HUES6 (cell line): ENCODE measurements at regions not wholly inside any gene's neighbourhood (a gene's known extent, or its start where the extent isn't known, plus 50 kb on each side); places are given as distances from the start of the nearest gene placed in this dataset.

Source experiments
- H3K27ac ChIP-seq: 2 replicates; pipeline ENCODE4 v1.7.0; 2013; ENCODE audit warnings: low read depth, mild to moderate bottlenecking, low read length, inconsistent platforms
- H3K27me3 ChIP-seq: 2 replicates; pipeline ENCODE4 v1.6.1; 2013; ENCODE audit warnings: low read length; ENCODE audit not compliant: control insufficient read depth, insufficient read depth
- H3K36me3 ChIP-seq: 2 replicates; pipeline ENCODE4 v1.6.1; 2013; ENCODE audit warnings: low read length; ENCODE audit not compliant: control insufficient read depth, insufficient read depth
- H3K4me1 ChIP-seq: 2 replicates; pipeline ENCODE4 v1.6.1; 2013; ENCODE audit warnings: low read length; ENCODE audit not compliant: control insufficient read depth, insufficient read depth
- H3K4me3 ChIP-seq: 2 replicates; pipeline ENCODE4 v1.5.1; 2013; ENCODE audit warnings: low read depth, low read length
- H3K9ac ChIP-seq: one replicate; pipeline ENCODE4 v1.6.1; 2013; ENCODE audit warnings: mild to moderate bottlenecking, low read length
- H3K9me3 ChIP-seq: 2 replicates; pipeline ENCODE4 v1.6.1; 2013; ENCODE audit warnings: low read depth, low read length; ENCODE audit not compliant: control insufficient read depth, insufficient read depth

GRCh38 chr4:159038536-159038935 is 64.3 kb upstream of the RAPGEF2 start:
- H3K4me1 ChIP-seq = peaks cover 10% of the 10 kb centered on the region; the same call in 1 of the 2 replicates
- H3K9ac ChIP-seq = no peak overlapping the region
- H3K9me3 ChIP-seq = no peaks in the 10 kb centered on the region
- H3K36me3 ChIP-seq = no peaks in the 10 kb centered on the region
- H3K27me3 ChIP-seq = no peaks in the 10 kb centered on the region
- H3K27ac ChIP-seq = no peak overlapping the region
- H3K4me3 ChIP-seq = no peak overlapping the region

- Histone ChIP-seq H3K9ac (no peak overlapping the region), H3K4me1 (peaks cover 7% of the 10 kb centered on the region; the same call in 1 of the 2 replicates)
Measured at GRCh38 chr4:159041054-159042034, 61.5 kb upstream of the RAPGEF2 start.

GRCh38 chr4:159042097-159042605 is 60.7 kb upstream of the RAPGEF2 start:
- no peak overlapping the region for H3K27ac ChIP-seq
- no peak overlapping the region for H3K9ac ChIP-seq

More at GRCh38 chr4:159041054-159042034, 61.5 kb upstream of the RAPGEF2 start:
- Histone ChIP-seq H3K9me3 (no peaks in the 10 kb centered on the region), H3K27ac (no peak overlapping the region), H3K27me3 (no peaks in the 10 kb centered on the region), H3K4me3 (no peak overlapping the region), H3K36me3 (no peaks in the 10 kb centered on the region)

GRCh38 chr4:159042868-159043267 is 60.0 kb upstream of the RAPGEF2 start:
- H3K9ac ChIP-seq = no peak overlapping the region

More at GRCh38 chr4:159042097-159042605, 60.7 kb upstream of the RAPGEF2 start:
- no peak overlapping the region for H3K4me3 ChIP-seq
- H3K27me3 ChIP-seq = no peaks in the 10 kb centered on the region
- H3K4me1 ChIP-seq = peaks cover under 1% of the 10 kb centered on the region; the same call in 1 of the 2 replicates
- H3K9me3 ChIP-seq = no peaks in the 10 kb centered on the region
- no peaks in the 10 kb centered on the region for H3K36me3 ChIP-seq

GRCh38 chr4:159043861-159044260 is 59.0 kb upstream of the RAPGEF2 start:
- Histone ChIP-seq H3K4me1 (peaks cover 9% of the 10 kb centered on the region), H3K4me3 (no peak overlapping the region), H3K36me3 (no peaks in the 10 kb centered on the region), H3K9ac (no peak overlapping the region), H3K27me3 (no peaks in the 10 kb centered on the region), H3K27ac (no peak overlapping the region), H3K9me3 (no peaks in the 10 kb centered on the region)

More at GRCh38 chr4:159042868-159043267, 60.0 kb upstream of the RAPGEF2 start:
- Histone ChIP-seq H3K36me3 (no peaks in the 10 kb centered on the region), H3K4me3 (no peak overlapping the region), H3K9me3 (no peaks in the 10 kb centered on the region), H3K27ac (no peak overlapping the region), H3K4me1 (peaks cover 3% of the 10 kb centered on the region; the same call in 1 of the 2 replicates), H3K27me3 (no peaks in the 10 kb centered on the region)

GRCh38 chr4:159045321-159045720 is 57.6 kb upstream of the RAPGEF2 start:
- H3K9ac ChIP-seq = no peak overlapping the region
- peaks cover 9% of the 10 kb centered on the region for H3K4me1 ChIP-seq
- H3K36me3 ChIP-seq = no peaks in the 10 kb centered on the region
- no peak overlapping the region for H3K27ac ChIP-seq
- H3K4me3 ChIP-seq = no peak overlapping the region
- H3K27me3 ChIP-seq = no peaks in the 10 kb centered on the region
- H3K9me3 ChIP-seq = no peaks in the 10 kb centered on the region

- no peak overlapping the region for H3K4me3 ChIP-seq
- H3K4me1 ChIP-seq = peaks cover 16% of the 10 kb centered on the region
- no peak overlapping the region for H3K9ac ChIP-seq
- H3K27me3 ChIP-seq = no peaks in the 10 kb centered on the region
- H3K36me3 ChIP-seq = no peaks in the 10 kb centered on the region
- no peak overlapping the region for H3K27ac ChIP-seq
- H3K9me3 ChIP-seq = no peaks in the 10 kb centered on the region
Measured at GRCh38 chr4:159046683-159047082, 56.2 kb upstream of the RAPGEF2 start.

GRCh38 chr4:159047478-159048165 is 55.3 kb upstream of the RAPGEF2 start:
- H3K9ac ChIP-seq = no peak overlapping the region
- no peaks in the 10 kb centered on the region for H3K27me3 ChIP-seq
- H3K4me3 ChIP-seq = no peak overlapping the region
- H3K36me3 ChIP-seq = no peaks in the 10 kb centered on the region
- H3K9me3 ChIP-seq = no peaks in the 10 kb centered on the region
- H3K27ac ChIP-seq = no peak overlapping the region
- H3K4me1 ChIP-seq = peaks cover 22% of the 10 kb centered on the region

- Histone ChIP-seq H3K4me3 (no peak overlapping the region), H3K27ac (no peak overlapping the region), H3K9me3 (no peaks in the 10 kb centered on the region), H3K4me1 (peaks cover 22% of the 10 kb centered on the region), H3K36me3 (no peaks in the 10 kb centered on the region), H3K27me3 (no peaks in the 10 kb centered on the region), H3K9ac (no peak overlapping the region)
Measured at GRCh38 chr4:159048166-159048886, 54.6 kb upstream of the RAPGEF2 start.

GRCh38 chr4:159049780-159050375 is 53.0 kb upstream of the RAPGEF2 start:
- no peak overlapping the region for H3K27ac ChIP-seq
- H3K4me3 ChIP-seq = no peak overlapping the region
- H3K9ac ChIP-seq = no peak overlapping the region
- H3K9me3 ChIP-seq = no peaks in the 10 kb centered on the region
- H3K27me3 ChIP-seq = no peaks in the 10 kb centered on the region
- peaks cover 22% of the 10 kb centered on the region for H3K4me1 ChIP-seq
- H3K36me3 ChIP-seq = no peaks in the 10 kb centered on the region
